CD4-positive, alpha-beta T cell treated with Interleukin-4 for 4 hours (primary cell): ENCODE measurements at regions not wholly inside any gene's neighbourhood (a gene's known extent, or its start where the extent isn't known, plus 50 kb on each side); places are given as distances from the start of the nearest gene placed in this dataset.

Experiments
- DNase-seq: peaks from one replicate; pipeline ENCODE4 v3.0.0-alpha.2; 2020

DNA sequence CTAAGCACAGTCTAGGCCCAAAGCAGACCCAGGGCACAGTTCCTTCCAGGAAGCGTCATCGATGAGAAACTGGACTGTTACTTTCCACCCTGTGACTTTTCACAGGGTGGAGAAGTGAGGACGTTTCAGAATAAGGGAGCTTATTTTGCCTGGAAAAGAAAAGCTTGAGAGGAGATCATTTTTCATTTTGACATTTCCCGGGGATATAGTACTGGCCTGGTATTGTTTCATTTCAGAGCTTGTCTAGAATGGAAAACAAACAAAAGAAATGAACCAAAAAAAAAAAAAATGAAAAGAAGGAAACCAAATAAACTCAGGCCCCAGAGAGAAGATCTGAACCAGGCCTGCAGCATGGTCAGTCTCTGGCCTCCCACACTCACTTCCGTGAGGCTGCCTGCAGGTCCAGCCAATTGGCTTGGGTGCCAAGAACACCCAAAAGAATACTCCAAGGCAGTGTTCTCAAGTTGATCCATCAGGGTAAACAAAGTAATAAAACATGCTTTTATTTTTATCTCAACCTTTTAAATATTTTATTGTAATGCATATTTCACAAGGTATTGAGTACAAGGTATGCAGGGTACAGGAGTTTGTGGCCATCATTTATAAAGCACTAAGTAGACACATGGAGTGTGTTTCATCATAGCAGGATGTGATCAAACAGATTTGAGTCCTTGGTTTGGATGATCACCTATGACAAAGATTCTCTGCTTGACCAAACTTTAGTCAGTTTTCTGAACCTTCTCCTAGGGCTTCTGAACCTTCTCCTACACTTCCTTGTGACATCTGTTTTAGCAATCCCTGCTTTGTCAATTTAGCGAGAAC lies 176.9 kb upstream of the GGTLC1 start:
- no peak for DNase-seq

DNA sequence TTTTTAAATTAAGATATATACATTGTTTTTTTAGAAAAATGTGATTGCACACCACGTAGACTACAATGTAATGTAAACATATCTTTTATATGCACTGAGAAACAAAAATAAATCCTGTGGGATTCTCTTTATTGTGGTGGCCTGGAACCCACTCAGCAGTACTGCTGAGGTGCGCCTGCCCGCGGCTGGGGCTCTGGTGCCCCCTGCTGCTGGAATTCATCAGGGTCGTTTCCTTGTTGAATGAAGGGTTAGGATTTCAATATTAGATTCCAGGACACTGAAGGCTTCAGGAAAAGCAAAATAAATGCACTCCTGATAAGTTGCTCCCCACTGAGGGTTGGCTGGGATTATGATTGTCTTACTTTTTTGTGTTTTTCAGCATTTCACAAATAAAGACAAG lies 175.8 kb upstream of the GGTLC1 start:
- peak; percentile 36 for DNase-seq

DNA sequence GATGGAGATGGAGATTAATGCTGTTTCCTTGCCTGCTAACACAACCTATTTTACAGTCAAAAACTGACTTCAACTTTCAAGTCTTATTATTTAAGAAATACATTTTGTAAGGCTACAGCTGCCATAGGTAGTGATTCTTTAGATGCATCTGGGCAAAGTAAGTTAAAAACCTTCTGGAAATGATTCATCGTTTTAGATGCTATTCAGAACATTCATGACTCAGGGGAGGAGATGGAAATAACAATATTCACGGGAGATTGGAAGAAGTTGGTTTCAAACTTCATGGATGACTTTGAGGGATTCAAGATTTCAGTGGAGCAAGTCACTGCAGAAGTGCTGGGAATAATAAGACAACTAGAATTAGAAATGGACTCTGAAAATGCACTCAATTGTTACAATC lies 174.9 kb upstream of the GGTLC1 start:
- no peak for DNase-seq

DNA sequence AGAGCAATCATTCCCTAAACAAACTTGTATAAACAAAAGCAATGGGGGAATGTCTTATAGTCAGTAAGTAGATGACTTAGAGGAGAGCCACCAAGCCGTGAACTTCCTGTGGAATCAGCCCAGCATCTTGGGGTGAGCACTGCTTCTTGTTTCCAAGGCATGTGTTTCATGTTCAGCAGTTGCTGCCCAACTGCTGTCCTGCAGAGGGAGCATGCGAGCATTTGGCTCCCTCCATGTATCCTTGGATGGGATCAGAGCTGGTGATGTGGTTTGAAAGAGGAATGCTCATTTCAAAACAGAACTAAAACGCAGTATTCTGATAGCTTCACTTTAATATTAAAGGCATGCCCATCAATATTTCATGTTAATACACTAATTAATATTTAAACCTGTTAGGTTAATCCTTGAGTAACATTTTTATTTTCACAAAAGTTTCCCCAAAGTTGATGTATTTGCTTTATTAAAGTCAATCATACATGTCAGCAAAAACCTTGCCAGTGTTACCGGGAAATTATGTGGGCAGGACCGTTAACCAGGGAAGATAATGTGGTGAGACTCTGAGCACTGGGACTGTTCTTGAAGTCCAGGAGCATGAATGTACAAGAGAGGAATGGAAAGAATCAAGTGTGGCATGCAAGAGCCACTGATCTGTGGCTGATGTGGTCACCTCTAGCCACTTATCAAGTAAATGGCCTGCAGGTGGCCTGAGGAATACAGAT lies 172.1 kb upstream of the GGTLC1 start:
- DNase-seq = no peak

DNA sequence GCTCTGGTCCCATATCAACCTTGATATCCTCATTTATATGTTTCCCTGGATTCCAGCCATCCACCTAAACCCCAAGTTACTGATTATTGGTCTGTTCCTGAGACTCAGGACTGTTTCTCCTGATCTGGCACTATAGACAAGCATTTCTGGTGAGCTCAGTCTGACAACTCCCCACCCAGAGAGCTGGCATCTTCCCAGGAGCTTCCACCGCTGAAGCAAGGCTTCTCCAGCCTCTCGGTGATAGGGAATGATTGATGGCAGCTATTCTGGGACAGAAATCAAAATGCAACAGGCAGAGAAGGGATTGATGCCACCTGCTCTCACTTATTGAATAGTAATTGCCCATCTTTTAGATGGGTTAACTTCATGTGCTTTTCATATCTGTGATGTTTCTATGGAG lies 169.7 kb upstream of the GGTLC1 start:
- DNase-seq = no peak

DNA sequence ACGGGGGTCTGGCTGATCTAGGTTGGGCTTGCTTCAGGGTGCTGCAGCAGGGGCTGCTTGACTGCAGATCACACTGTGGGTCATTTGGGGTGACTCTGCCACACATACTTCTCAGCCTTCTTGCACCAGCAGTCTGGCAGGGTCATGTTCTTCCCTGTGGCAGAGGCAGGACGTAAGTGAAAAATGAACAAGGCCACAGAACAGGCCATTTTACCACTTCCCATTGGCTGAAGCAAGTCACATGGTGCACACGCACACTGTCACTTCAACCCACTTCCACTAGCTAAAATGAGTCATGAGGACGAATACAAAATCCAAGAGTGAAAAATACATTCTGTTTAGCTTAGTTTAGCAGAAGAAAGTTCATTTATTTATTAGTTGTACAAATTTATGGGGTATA lies 168.6 kb upstream of the GGTLC1 start:
- DNase-seq = peak; percentile 56

DNA sequence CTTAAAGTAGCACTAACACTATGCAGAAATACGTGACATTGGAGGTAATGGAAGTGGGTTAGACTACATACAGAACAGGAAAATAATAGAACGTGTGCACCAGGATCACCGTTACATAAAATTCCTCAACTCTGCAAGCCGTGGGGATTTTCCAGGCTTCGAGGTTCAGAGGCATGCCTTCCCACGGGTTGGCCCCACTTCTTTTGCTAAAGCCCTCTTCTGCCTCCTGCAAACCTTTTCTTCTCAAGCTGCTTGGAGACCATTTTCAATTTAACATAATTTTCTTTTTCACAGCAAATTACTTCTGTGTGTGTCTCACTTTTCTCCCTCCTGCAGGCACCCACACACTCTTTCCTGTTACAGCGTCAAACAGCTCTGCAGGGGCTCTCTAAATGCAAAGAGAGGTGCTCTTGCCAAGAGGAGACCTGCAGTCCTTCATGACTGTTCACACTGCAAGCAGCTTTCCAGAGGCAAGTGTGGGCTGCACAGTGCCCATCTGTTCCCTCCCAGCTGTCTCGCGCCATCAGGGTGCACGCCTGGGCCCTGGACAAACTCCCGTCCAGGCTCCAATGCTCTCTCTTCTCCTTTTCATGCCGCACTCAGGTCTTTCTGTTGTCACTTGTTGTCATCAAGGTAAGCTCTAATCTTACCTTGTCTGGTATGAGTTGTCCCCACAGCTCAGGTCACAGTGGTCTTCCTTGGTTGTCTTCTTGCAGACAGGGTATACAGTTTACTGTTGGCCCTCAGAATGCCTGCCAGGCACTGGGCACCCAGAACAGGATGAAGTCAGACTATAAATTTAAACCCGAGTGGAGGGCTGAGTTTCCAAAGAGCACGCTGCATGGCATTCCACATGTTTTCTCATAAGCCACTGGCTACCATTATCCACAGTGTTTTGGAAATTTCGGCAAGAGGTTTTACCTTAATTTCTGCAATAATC lies 164.8 kb upstream of the GGTLC1 start:
- no peak for DNase-seq

DNA sequence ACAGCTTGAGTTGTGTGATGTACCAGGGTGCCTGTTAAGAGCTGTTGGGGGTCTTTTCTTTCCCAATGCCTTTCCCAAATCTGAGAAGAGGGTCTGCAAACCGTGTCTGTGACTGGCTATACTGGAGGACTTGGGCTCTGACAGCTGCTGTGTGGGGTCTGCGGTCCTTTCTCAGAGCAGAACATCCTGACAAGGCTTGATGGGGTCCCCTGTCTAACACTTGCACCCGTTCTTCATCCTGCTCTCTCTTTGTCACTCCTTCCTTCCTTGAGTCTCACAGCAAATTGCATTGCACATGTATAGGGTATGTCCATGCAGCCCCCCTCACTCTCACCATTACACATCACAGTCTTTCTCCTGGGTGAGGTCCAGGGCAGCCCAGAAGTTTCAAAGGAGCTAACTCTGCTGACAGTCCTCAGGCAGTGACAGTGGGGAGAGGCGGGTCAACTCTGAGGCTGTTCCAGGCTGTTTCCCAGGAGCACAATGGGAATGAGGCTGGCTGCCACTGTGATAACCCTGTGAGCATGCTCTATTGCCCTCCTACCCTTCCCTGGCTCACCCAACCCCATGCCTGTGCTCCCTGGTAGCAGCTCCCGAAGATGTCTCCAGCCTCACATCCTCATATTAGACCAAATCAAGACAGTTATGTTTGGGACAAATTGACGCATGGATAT lies 163.2 kb upstream of the GGTLC1 start:
- no peak for DNase-seq

DNA sequence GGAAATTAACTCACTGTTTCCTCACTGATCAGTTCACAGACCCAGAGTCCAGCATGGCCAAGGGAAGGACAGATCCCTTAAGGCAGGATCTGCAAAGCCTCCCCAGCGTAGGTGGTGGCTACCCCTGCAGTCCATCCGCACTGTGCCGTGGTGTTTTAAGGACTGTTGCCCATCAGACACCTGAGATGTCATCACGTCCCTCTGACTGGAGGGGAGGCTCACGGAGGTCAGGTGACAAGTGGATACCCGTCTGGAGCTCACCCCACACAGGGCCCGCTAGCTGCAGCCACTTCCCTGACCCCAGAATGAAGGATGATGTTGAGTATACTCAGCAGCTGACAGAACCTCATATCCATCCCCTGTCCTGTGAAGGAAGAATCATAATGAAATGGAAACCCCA lies 161.8 kb upstream of the GGTLC1 start:
- no peak for DNase-seq

DNA sequence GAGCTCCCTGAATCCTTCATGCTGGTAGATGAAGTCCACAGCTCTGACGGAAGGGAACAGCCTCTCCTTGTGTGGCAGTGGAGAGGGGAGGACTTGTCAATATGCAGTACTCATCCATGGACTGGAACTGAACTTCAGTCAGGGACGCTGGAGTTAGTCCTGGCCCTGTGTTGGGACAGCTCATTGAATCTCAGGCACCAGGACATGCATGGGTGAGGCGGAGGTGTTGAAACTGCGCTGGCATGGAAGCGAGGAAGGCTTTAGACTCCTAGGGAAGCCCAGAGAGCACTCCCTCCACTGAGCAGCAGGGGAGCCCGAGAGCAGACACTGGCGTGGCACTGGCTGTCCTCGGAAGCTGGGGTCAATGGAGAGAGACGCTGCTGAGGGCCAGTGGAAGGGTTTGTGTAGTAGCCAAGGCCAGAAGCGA lies 161.3 kb upstream of the GGTLC1 start:
- DNase-seq = no peak

DNA sequence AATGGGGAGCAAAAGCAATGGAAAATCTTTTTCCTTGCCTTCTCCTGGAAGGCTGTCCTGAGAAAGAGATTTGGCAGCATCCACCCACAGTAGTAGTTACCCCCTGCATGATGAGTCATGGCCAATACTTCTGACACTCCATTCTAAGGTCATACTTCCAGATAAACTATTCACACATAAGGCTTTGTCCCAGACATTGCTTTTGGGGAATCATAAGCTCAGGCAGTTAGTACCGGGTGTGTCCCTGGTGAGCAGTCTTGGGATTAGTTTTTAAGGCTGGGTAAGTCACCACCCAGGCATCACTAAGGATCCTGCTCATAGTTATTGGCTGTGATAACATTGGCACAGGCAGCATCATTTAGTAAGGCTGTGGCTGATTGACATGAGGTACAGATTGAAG lies 160.6 kb upstream of the GGTLC1 start:
- no peak for DNase-seq

DNA sequence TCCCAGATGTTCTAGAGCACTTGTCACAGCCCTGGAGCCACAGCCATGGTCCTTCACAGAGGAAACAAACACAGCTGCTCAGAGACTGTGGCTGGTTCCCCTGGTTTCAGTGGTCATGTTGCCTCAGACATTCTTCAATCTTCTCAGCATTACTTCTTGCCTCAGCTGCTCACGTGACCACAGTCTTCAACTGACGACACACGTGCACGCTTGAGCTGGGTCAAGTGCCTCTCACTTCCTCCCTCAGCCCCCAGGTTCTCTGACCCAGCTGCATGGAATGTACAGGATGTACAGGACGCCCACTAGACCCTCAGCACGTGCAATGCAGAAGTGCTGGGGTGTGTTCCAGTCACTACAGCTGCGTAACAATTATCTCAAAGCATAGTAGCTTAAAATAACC lies 159.8 kb upstream of the GGTLC1 start:
- peak; percentile 13 for DNase-seq

DNA sequence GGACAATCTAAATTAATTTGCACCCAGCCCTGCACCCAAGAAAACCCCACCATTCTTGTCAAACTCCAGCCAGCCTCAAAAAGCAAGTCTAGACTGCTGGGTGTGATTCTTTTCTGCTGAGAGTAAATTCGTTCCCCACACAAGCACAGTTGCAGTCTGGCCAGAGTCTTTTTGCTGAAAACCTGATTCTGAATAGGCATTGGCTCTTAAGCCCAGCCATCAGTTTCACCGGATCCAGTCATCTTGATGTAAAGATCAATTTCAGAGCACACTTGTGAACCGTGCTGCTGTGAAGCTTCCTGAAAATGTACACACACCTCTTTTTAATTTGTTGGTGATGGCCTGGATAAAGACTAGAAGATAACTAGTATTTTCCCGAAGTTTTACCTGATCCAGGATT lies 159.4 kb upstream of the GGTLC1 start:
- no peak for DNase-seq

DNA sequence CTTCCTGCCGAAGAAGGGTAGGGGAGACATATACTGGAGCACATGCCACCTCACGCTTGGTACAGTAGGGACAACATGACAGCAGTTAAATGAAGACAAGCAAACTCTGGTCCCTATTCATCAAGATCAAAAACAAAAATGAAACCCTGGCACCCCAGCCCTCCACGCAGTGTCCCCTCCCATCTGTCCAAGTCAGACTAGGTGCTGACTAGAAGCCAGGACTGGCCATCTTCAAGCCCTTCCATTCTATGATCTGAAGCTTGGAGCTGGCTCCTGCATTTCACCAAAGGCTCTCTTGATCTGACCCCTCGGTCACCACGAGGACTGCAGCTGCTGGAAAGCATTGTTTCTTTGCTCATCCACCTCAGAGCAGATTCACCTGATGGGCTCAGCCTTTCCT lies 158.9 kb upstream of the GGTLC1 start:
- no peak for DNase-seq

DNA sequence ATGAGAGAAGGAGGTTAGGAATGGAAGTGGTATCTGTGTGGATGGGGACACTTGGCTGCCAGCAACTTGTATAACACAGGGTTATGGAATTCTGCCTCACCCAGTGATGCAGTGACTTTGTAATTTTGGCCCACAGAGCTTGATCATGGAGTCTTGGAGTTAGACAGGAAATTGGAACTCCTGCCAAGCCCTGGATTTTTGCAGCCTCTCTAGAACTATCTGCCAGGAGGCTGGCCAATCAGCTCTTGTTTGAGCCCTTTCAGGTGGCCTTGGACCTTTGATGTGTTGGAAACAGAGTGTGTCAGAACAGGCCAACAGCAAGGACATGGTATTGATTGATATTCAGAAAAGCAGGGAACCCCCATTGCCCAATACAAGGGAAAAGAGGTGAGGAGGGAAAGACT lies 157.7 kb upstream of the GGTLC1 start:
- DNase-seq = no peak

DNA sequence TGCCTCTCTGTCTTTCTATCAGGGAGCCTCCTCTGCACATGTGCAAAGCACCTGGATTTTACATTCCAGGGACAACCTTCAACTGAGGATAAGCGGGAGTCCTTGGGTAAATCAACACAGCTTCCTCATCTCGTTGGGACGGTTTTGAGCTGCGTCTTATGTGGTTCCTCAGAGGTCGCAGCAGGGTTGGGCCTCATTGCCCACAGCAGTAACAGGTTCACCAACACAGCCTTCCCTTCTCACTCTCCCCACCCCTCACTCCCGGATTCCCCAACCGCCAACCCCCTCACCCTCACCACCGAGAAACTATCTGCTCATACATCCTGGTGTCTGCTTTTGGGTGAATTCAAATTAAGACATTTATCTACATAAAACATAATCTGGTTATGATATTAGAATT lies 155.8 kb upstream of the GGTLC1 start:
- no peak for DNase-seq

DNA sequence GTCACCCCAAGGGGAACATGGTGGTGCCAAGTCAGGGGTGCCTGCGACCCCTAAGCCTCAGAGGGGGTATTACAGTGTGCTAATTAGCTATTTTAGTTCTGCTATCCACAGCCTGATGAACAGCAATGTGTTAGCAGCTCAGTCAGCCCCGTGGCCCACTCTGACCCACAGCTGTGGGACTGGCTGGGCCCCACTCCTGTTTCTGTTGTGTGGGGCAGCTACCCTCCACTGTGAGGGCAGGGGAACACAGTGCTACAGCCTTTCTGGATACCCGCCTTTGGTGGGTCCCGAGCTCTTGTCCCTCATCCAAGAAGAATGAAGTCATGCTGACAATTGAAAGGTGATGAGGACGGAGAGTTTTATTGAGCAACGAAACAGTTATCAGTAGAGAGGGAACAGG lies 152.5 kb upstream of the GGTLC1 start:
- no peak for DNase-seq

DNA sequence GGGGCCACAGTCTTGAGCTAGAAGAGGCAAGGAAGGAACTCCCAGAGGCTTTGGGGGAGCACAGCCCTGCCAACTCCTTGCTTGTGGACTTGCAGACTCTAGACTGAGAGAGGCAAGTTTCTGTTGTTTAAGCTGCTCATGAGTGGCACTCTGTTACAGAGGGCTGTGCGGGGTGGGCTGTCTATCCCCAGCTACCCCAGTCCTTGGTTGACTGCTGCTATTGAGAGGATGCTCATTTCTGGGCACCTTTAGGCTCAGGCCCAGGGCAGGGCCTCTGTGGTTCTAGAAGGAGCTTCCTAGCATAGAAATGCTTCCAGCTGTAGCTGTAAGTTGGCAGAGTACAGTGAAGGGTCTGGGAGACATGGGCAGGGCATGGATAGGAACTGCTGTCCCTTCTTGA lies 151.3 kb upstream of the GGTLC1 start:
- no peak for DNase-seq

DNA sequence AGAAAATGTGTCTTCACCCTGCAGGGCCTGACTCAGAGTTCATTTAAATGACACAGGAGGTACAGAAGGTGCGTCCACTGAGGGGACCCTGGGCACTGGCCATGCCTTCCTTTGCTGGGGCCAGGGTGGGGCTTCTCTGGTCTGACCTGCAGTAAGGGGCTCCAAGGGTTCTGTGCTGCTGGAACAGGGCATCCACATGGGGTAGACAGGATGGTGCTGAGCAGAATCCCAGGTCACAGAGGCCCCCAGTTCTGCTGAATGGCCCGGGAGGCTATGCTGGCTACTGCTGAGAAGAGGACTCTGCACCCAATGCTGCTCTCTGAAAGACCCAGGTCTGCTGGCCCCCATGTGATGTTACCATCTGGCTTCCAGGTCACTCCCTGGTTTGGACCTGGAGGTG lies 150.4 kb upstream of the GGTLC1 start:
- no peak for DNase-seq

DNA sequence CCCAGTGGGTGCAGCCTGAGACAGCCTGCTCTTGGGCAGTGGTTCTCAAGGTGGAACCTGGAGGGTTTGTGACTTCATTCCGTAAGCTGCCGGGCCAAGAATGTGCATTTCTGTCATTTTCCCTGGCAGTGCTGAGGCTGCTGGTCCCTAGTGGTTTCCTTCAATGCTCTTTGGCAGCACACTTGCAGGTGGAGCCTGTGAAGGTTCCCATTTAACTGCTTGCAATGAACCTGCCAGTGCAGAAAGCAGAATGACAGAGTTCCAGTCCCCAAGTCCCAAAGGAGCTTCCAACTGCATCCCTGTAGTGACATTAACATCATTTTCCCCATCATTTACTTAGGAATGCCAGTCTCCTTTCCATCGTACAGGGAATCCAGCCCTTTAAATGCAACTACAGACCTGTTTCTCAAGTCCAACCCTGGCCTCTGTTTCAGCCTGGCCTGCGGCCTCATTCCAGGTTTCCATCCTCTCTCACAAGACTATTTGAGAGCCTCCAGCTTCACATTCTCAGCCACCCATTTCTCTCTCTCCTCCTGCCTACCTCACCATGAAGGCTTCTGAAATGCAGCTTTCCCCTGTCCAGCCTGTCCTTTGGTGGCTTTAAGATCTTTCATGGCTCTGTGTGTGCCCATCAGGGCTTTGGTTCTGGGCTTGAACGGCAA lies 149.7 kb upstream of the GGTLC1 start:
- no peak for DNase-seq

DNA sequence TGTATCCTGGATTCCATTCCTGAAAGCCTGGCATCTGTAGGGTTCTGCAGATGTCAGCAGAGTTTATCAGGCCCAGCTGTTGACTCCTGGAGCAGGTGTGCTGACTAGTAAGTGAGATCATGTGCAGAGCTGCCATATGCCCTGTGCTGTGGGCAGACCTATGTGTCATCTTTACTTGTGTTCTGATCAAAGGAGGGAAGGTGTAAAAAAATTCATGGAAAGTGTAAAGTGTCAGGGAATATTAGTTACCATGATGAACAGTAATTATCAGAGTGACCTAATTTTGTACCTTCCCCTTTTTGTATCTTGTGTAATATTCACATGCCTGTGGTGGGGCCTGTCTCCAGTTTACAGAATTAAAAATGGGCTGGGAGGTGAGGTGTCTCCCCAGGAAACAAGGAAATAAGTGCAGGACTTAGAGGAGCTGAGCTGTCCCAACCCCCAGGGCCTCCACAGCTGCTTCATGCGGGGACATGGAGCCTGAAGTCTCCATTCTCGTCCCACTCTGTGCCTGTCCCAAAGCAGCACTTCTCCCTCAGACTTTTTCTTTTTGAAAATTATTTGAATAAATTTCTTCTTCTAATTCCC lies 148.2 kb upstream of the GGTLC1 start:
- no peak for DNase-seq

DNA sequence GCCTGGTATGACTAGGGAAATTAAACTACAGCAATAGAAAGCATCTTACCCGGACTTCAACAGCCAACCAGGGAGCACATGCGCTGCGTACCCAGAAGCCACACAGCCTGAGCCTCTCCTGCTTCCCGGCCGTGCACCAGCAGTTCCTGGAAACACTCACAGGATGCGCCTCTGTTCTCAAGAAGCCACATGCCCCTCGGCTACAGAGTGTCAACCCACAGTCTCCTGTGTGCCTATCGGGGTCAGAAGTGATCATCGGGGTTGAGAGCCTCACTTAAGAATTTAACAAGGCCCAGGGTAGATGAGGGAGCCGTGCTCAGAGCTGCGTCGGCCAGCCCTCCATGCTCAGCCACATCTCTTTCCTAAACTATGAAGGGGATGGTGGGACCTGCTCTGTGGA lies 147.2 kb upstream of the GGTLC1 start:
- DNase-seq = no peak
